Esophagus squamous epithelium (tissue), 5 donors: ENCODE measurements at regions not wholly inside any gene's neighbourhood (a gene's known extent, or its start where the extent isn't known, plus 50 kb on each side); places are given as distances from the start of the nearest gene placed in this dataset.
A peak's percentile ranks its signal among the peaks of the same experiment; 100 is the strongest.

ENCODE experiments used
- DNase-seq: peaks from one replicate; lab custom pipeline; 2025; lab: John Stamatoyannopoulos, UW
- H3K27ac ChIP-seq, 4 donors: fragments of 200-600 bp; sonication (generic); one replicate each; pipeline ENCODE4 v1.5.1; 2016 to 2019; ENCODE audit warnings: mild to moderate bottlenecking in 1 of 4
- H3K27me3 ChIP-seq, 4 donors: fragments of 200-600 bp; sonication (generic); 1 replicate in 3 of 4; 2 replicates in 1 of 4; pipeline versions ENCODE4 v1.5.1 to v1.6.0; 2017 to 2021; ENCODE audit warnings: antibody characterized with exemption in 1 of 4
- H3K36me3 ChIP-seq, 3 donors: fragments of 200-600 bp; sonication (generic); one replicate each; pipeline ENCODE4 v1.5.1; 2016 to 2019
- H3K4me1 ChIP-seq, 3 donors: fragments of 200-600 bp; sonication (generic); one replicate each; pipeline ENCODE4 v1.5.1; 2017 to 2019
- H3K4me3 ChIP-seq, 4 donors: fragments of 200-600 bp; sonication (generic); 1 replicate in 3 of 4; 2 replicates in 1 of 4; pipeline ENCODE4 v1.5.1; 2016 to 2019; ENCODE audit warnings: mild to moderate bottlenecking in 2 of 4, moderate library complexity in 1 of 4
- H3K9me3 ChIP-seq, 3 donors: fragments of 200-600 bp; sonication (generic); one replicate each; pipeline ENCODE4 v1.5.1; 2016 to 2019
- CTCF ChIP-seq, 6 experiments: fragments of 450-650 bp in 4 of 6; fragments of 200-600 bp in 2 of 6; sonication (generic) in 2 of 6; IDR thresholded peaks; one replicate each; pipeline ENCODE4 v1.5.1; 2016 to 2019; ENCODE audit warnings: antibody characterized with exemption in 6 of 6, mild to moderate bottlenecking in 4 of 6, moderate library complexity in 4 of 6
- POLR2A ChIP-seq, 4 donors: fragments of 450-650 bp; IDR thresholded peaks; one replicate each; pipeline ENCODE4 v1.6.1; 2017; ENCODE audit warnings: antibody characterized with exemption in 4 of 4, mild to moderate bottlenecking in 4 of 4, moderate library complexity in 3 of 4
- WGBS, 2 donors: methylation state at CpG; one replicate each; pipeline ENCODE4 v1.1.5; 2018; 5-methylcytosine and 5-hydroxymethylcytosine counted together
- intact Hi-C: fragments of 100-400 bp; cut with DNase I; formaldehyde crosslinking; loops from one replicate; pipeline ENCODE4 v1.15.0; 2022
- donor health status: DM: yes; HTN: yes; CAD: no.

- H3K27me3 ChIP-seq, result no peaks in the 10 kb centered on the region
- H3K36me3 ChIP-seq, result no peaks in the 10 kb centered on the region
- intact Hi-C loops, result no loop called here
- TF ChIP-seq POLR2A (IDR thresholded peaks at IDR 0.05) (no peak), CTCF (IDR thresholded peaks at IDR 0.05) (no peak)
- peaks cover 41 to 100% (median 66%) of the 10 kb centered on the region in 3 donors for H3K4me1 ChIP-seq
- peak overlapping the region; percentile 37 to 94 (median 76) for H3K27ac ChIP-seq
- H3K4me3 ChIP-seq, result peak overlapping the region in 2 of 4 donors; percentile 58 to 67
- no peak for DNase-seq
- WGBS, 2 donors, result 81 to 83% methylated on average over 3 to 6 of the region's 18 CpGs
- H3K9me3 ChIP-seq, result no peaks in the 10 kb centered on the region
Measured at GRCh38 chr17:77456271-77456950, 315.6 kb downstream of the SEC14L1 start.

- 51 to 67% methylated on average over 5 to 7 of the region's 18 CpGs for WGBS, 2 donors
- Histone ChIP-seq H3K27me3 (no peaks in the 10 kb centered on the region), H3K36me3 (no peaks in the 10 kb centered on the region), H3K9me3 (no peaks in the 10 kb centered on the region), H3K27ac (peak overlapping the region; percentile 16 to 94 (median 50)), H3K4me1 (peaks cover 40 to 100% (median 60%) of the 10 kb centered on the region in 3 donors), H3K4me3 (peak overlapping the region in 2 of 4 donors; percentile 58 to 67)
- TF ChIP-seq CTCF (IDR thresholded peaks at IDR 0.05), result no peak
- no peak for TF ChIP-seq POLR2A (IDR thresholded peaks at IDR 0.05)
- no peak for DNase-seq
- intact Hi-C loops, result no loop called here
Measured at GRCh38 chr17:77456951-77457548, 316.3 kb downstream of the SEC14L1 start.

- intact Hi-C loops, result no loop called here
- H3K27me3 ChIP-seq, result no peaks in the 10 kb centered on the region
- DNase-seq, result no peak
- peaks cover 34 to 100% (median 53%) of the 10 kb centered on the region in 3 donors for H3K4me1 ChIP-seq
- H3K9me3 ChIP-seq, result no peaks in the 10 kb centered on the region
- H3K27ac ChIP-seq, result peak overlapping the region in 3 of 4 donors; percentile 25 to 94 (median 62)
- peak overlapping the region in 2 of 4 donors; percentile 2 to 67 for H3K4me3 ChIP-seq
- WGBS, 2 donors, result 42 to 57% methylated on average over 7 to 9 of the region's 14 CpGs
- H3K36me3 ChIP-seq, result no peaks in the 10 kb centered on the region
- TF ChIP-seq POLR2A (IDR thresholded peaks at IDR 0.05) (no peak), CTCF (IDR thresholded peaks at IDR 0.05) (no peak)
Measured at GRCh38 chr17:77457572-77458201, 316.9 kb downstream of the SEC14L1 start.

DNA sequence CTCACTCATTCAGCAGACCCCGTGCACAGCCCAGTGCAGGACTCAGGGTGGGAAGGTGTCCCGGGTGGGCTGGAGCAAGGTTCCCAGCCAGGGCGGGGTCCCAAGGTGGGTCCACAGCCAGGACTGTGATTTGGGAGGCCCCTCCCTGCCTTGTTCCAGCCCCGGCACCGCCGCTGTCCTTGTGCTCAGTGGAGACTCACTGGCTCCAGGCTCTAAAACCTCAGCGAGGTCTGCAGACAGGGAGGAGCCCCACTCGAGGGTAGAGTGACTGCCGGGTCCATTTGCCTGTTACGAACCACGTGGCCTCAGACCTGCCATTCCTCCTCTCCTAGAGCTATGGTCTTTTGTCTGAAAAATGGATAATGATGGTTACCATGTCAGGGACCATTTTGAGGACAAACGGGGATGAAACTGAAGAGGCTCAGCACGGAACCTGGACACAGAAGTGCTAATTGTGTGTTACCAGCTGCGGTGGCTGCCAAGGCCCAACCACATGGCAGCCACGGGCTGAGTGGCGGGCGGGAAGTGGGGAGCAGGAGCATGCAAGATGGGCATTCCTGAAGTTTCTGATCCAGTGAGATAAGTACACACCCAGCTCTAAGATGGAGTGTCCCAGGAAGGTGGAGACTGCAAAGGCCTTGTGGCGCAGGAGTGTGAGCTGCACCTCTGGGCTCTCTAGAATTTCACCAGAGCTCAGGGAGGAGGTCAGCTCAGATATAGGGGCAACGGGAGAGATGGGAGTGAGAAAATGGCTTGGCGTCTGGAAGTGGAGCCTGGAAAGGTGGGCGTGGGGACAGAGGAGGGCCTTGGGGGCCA lies 317.6 kb downstream of the SEC14L1 start:
- Histone ChIP-seq H3K4me1 (peaks cover 31 to 100% (median 46%) of the 10 kb centered on the region in 3 donors), H3K4me3 (peak overlapping the region in 1 of 4 donors; percentile 16), H3K27ac (peak overlapping the region; percentile 26 to 94 (median 52)), H3K9me3 (no peaks in the 10 kb centered on the region), H3K36me3 (no peaks in the 10 kb centered on the region), H3K27me3 (no peaks in the 10 kb centered on the region)
- DNase-seq, result no peak
- TF ChIP-seq CTCF (IDR thresholded peaks at IDR 0.05) (no peak), POLR2A (IDR thresholded peaks at IDR 0.05) (peak in 1 of 4 donors; percentile 15)
- WGBS, 2 donors, result 67 to 77% methylated on average over 8 to 10 of the region's 21 CpGs
- intact Hi-C loops, result no loop called here
